C4-2B (cell line): ENCODE measurements at regions not wholly inside any gene's neighbourhood (a gene's known extent, or its start where the extent isn't known, plus 50 kb on each side); places are given as distances from the start of the nearest gene placed in this dataset.

Experiments used
- ZFX ChIP-seq: fragments of 450-650 bp; IDR thresholded peaks from 2 replicates; pipeline ENCODE4 v1.6.1; 2017
- TF ChIP-seq, protein P1 (sequence below): fragments of 450-650 bp; conservative IDR thresholded peaks from 2 replicates; pipeline ENCODE4 v1.5.1; 2017; ENCODE audit warnings: mild to moderate bottlenecking

DNA sequence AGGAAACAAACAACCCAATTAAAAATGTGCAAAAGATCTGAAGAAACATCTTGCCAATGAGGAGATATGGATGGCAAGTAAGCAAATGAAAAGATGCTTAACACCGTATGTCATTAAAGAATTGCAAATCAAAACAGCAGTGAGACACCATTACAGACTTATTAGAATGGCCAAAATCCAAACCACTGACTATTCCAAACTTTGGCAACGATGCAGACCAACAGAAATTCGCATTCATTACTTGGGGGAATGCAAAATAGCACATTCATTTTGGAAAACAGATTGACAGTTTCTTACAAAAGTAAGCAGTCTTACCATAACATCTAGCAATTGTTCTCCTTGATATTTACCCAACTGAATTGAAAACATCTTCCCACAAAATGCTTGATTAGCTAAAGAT lies 1118.7 kb downstream of the SUCLG1 start:
- TF ChIP-seq, protein P1, sequence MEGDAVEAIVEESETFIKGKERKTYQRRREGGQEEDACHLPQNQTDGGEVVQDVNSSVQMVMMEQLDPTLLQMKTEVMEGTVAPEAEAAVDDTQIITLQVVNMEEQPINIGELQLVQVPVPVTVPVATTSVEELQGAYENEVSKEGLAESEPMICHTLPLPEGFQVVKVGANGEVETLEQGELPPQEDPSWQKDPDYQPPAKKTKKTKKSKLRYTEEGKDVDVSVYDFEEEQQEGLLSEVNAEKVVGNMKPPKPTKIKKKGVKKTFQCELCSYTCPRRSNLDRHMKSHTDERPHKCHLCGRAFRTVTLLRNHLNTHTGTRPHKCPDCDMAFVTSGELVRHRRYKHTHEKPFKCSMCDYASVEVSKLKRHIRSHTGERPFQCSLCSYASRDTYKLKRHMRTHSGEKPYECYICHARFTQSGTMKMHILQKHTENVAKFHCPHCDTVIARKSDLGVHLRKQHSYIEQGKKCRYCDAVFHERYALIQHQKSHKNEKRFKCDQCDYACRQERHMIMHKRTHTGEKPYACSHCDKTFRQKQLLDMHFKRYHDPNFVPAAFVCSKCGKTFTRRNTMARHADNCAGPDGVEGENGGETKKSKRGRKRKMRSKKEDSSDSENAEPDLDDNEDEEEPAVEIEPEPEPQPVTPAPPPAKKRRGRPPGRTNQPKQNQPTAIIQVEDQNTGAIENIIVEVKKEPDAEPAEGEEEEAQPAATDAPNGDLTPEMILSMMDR: no peak
- TF ChIP-seq ZFX: no peak
